CD4-positive, alpha-beta T cell (primary cell): ENCODE measurements at regions not wholly inside any gene's neighbourhood (a gene's known extent, or its start where the extent isn't known, plus 50 kb on each side); places are given as distances from the start of the nearest gene placed in this dataset.

ENCODE experiments used
- ATAC-seq: fragments of 200-7000 bp; cut with Tn5 transposase; one replicate; pipeline ENCODE4 v1.10.0; 2022; ENCODE audit warnings: mild to moderate bottlenecking; ENCODE audit not compliant: poor library complexity
- CTCF ChIA-PET: fragments of 350-600 bp; sonication (Branson Sonifier 250); formaldehyde crosslinking; loops from one replicate; lab custom pipeline; 2021; ENCODE audit warnings: antibody characterized with exemption, inconsistent platforms; lab: Charles Lee
- POLR2A ChIA-PET: fragments of 350-600 bp; sonication (Branson Sonifier 250); formaldehyde crosslinking; loops from one replicate; lab custom pipeline; 2021; ENCODE audit warnings: antibody characterized with exemption, inconsistent platforms; lab: Charles Lee
- DNase-seq, 14 experiments: peaks; one replicate each; pipeline ENCODE4 v3.0.0-alpha.2; 2013 to 2020; ENCODE audit warnings: mixed read lengths in 2 of 14
- H3K27ac ChIP-seq, 2 donors: one replicate each; pipeline versions ENCODE4 v1.5.1 to v1.7.0; 2013; ENCODE audit warnings: low read length in 2 of 2, low read depth in 1 of 2, mild to moderate bottlenecking in 1 of 2
- H3K27me3 ChIP-seq, 2 experiments: 1 replicate in 1 of 2; 2 replicates in 1 of 2; pipeline versions ENCODE4 v1.6.1 to v1.7.0; 2013; ENCODE audit warnings: low read length in 2 of 2, control low read depth in 1 of 2, mild to moderate bottlenecking in 1 of 2, moderate library complexity in 1 of 2; ENCODE audit not compliant: insufficient read depth in 2 of 2, control insufficient read depth in 1 of 2
- H3K36me3 ChIP-seq: one replicate; pipeline ENCODE4 v1.6.1; 2013; ENCODE audit warnings: low read length, control low read depth; ENCODE audit not compliant: insufficient read depth
- H3K4me1 ChIP-seq: one replicate; pipeline ENCODE4 v1.6.1; 2013; ENCODE audit warnings: low read length, control low read depth; ENCODE audit not compliant: insufficient read depth
- H3K4me3 ChIP-seq: one replicate; pipeline ENCODE4 v1.5.1; 2013; ENCODE audit warnings: mild to moderate bottlenecking, low read length, moderate library complexity
- H3K9me3 ChIP-seq, 2 experiments: 1 replicate in 1 of 2; 2 replicates in 1 of 2; pipeline versions ENCODE4 v1.6.1 to v1.7.0; 2013; ENCODE audit warnings: low read length in 2 of 2, mild to moderate bottlenecking in 2 of 2, control low read depth in 1 of 2, moderate library complexity in 1 of 2; ENCODE audit not compliant: control insufficient read depth in 1 of 2, insufficient read depth in 1 of 2
- H3K27ac Mint-ChIP-seq: one replicate; pipeline ENCODE4 v1.8.0; 2020; ENCODE audit warnings: mixed read lengths
- H3K27me3 Mint-ChIP-seq: one replicate; pipeline ENCODE4 v1.8.0; 2021; ENCODE audit warnings: mixed read lengths
- H3K36me3 Mint-ChIP-seq: one replicate; pipeline ENCODE4 v1.8.0; 2021; ENCODE audit warnings: low read depth, mixed read lengths
- H3K4me1 Mint-ChIP-seq: one replicate; pipeline ENCODE4 v1.8.0; 2021; ENCODE audit warnings: low read depth, mixed read lengths
- H3K4me3 Mint-ChIP-seq: one replicate; pipeline ENCODE4 v1.8.0; 2020; ENCODE audit warnings: mild to moderate bottlenecking, mixed read lengths
- H3K9me3 Mint-ChIP-seq: one replicate; pipeline ENCODE4 v1.8.0; 2020; ENCODE audit warnings: mixed read lengths
- intact Hi-C, 2 experiments: fragments of 100-400 bp; cut with DNase I in 1 of 2; cut with micrococcal nuclease in 1 of 2; formaldehyde crosslinking; loops; one replicate each; pipeline versions ENCODE4 v1.15.1 to v1.9.0; 2023 to 2025; cut with DNase I, micrococcal nuclease
- TF ChIP-seq, protein P1 (sequence below): fragments of 200-600 bp; IDR thresholded peaks from one replicate; pipeline ENCODE4 v1.8.0; 2022; ENCODE audit warnings: antibody characterized with exemption, mild to moderate bottlenecking

DNA sequence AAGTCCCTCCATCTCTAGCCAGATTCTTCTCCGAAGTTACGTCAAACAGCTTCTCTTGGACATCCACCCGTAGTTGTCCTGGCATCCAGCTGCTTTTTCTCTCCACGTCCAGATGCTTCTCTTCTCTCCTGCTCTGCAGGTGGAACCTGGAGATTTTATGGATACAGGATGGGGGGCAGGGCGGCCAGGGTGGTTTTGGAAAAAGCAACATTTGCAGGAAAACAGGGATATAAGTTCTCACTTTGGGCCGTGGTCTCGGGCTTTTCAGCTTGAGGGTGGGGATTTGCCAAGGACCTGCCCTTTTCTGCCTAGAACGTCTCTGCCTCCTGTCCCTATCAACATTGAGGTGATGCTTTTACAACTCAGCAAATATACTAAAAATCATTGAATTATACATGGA lies 1941.6 kb upstream of the C9orf72 start:
- no peaks in the 10 kb centered on the region for H3K27me3 ChIP-seq
- no peak overlapping the region for H3K4me3 ChIP-seq
- DNase-seq (no peak), ATAC-seq (no peak)
- no peak overlapping the region for H3K27ac ChIP-seq
- POLR2A ChIA-PET, result no interaction called here
- H3K4me1 Mint-ChIP-seq, result no peaks in the 10 kb centered on the region
- peaks cover 0 to 14% of the 10 kb centered on the region in 2 experiments for H3K9me3 ChIP-seq
- TF ChIP-seq, protein P1, sequence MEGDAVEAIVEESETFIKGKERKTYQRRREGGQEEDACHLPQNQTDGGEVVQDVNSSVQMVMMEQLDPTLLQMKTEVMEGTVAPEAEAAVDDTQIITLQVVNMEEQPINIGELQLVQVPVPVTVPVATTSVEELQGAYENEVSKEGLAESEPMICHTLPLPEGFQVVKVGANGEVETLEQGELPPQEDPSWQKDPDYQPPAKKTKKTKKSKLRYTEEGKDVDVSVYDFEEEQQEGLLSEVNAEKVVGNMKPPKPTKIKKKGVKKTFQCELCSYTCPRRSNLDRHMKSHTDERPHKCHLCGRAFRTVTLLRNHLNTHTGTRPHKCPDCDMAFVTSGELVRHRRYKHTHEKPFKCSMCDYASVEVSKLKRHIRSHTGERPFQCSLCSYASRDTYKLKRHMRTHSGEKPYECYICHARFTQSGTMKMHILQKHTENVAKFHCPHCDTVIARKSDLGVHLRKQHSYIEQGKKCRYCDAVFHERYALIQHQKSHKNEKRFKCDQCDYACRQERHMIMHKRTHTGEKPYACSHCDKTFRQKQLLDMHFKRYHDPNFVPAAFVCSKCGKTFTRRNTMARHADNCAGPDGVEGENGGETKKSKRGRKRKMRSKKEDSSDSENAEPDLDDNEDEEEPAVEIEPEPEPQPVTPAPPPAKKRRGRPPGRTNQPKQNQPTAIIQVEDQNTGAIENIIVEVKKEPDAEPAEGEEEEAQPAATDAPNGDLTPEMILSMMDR, result no peak
- H3K27ac Mint-ChIP-seq, result no peak overlapping the region
- H3K9me3 Mint-ChIP-seq, result peaks cover 2% of the 10 kb centered on the region
- intact Hi-C loops, result no loop called here
- H3K36me3 Mint-ChIP-seq, result no peaks in the 10 kb centered on the region
- no peaks in the 10 kb centered on the region for H3K4me1 ChIP-seq
- no peaks in the 10 kb centered on the region for H3K36me3 ChIP-seq
- H3K27me3 Mint-ChIP-seq, result no peaks in the 10 kb centered on the region
- CTCF ChIA-PET, result no interaction called here
- H3K4me3 Mint-ChIP-seq, result no peak overlapping the region

DNA sequence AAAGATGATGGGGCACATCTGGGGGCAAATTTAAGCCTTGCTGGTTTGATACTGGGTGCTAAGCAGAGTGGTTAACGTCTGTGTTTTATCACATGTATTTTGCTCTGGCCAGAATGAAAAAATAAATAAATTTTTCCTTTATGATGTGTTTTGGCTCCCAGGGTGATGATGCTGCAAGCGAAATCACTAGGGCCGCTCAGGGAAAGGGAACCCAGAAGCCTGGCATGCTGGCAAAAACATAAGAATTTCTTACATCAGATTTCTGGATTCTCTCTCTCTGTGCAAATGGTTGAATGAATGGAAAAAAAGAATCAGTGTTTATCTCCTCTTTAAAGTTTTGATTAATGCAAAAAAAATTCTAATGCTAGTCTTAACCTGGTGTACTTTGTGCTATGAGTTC lies 1975.2 kb upstream of the C9orf72 start:
- H3K27me3 ChIP-seq, result no peaks in the 10 kb centered on the region
- Mint-ChIP-seq H3K9me3 (peaks cover 4% of the 10 kb centered on the region), H3K36me3 (no peaks in the 10 kb centered on the region), H3K4me1 (no peaks in the 10 kb centered on the region), H3K27ac (no peak overlapping the region), H3K27me3 (no peaks in the 10 kb centered on the region), H3K4me3 (no peak overlapping the region)
- H3K4me3 ChIP-seq, result no peak overlapping the region
- no peaks in the 10 kb centered on the region for H3K36me3 ChIP-seq
- H3K27ac ChIP-seq, result no peak overlapping the region
- peaks cover 0 to 6% of the 10 kb centered on the region in 2 experiments for H3K9me3 ChIP-seq
- intact Hi-C loops, result no loop called here
- ATAC-seq (no peak), DNase-seq (no peak)
- ChIA-PET CTCF (no interaction called here), POLR2A (no interaction called here)
- TF ChIP-seq, protein P1, result no peak
- H3K4me1 ChIP-seq, result no peaks in the 10 kb centered on the region

DNA sequence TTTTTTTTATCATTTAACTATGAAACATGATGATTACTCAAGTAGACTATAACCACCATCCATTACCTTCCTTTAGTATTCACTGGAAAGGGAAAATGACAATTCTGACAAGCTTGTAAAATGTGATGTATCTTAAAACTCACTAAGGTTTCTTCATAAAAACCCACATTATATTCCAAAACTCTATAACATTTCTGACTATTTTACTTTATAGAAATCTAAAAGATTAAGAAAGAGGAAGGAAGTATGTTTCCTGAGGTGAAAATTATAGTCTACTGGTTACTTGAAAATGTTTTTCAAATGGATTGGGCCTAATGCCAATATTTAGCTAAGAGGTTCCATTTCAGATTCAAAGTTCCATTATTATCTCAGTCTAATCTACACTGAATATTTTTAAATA lies 1982.2 kb upstream of the C9orf72 start:
- no peak overlapping the region for H3K4me3 Mint-ChIP-seq
- Histone ChIP-seq H3K27ac (no peak overlapping the region), H3K36me3 (no peaks in the 10 kb centered on the region), H3K9me3 (no peaks in the 10 kb centered on the region), H3K4me3 (no peak overlapping the region), H3K4me1 (no peaks in the 10 kb centered on the region), H3K27me3 (no peaks in the 10 kb centered on the region)
- H3K36me3 Mint-ChIP-seq, result no peaks in the 10 kb centered on the region
- H3K27me3 Mint-ChIP-seq, result no peaks in the 10 kb centered on the region
- TF ChIP-seq, protein P1, result no peak
- DNase-seq (no peak), ATAC-seq (no peak)
- peaks cover 2% of the 10 kb centered on the region for H3K9me3 Mint-ChIP-seq
- H3K4me1 Mint-ChIP-seq, result no peaks in the 10 kb centered on the region
- H3K27ac Mint-ChIP-seq, result no peak overlapping the region
- ChIA-PET POLR2A (no interaction called here), CTCF (no interaction called here)
- intact Hi-C loops, result no loop called here
